ENCODE measurements at regions not wholly inside any gene's neighbourhood (a gene's known extent, or its start where the extent isn't known, plus 50 kb on each side); places are given as distances from the start of the nearest gene placed in this dataset.

DNA sequence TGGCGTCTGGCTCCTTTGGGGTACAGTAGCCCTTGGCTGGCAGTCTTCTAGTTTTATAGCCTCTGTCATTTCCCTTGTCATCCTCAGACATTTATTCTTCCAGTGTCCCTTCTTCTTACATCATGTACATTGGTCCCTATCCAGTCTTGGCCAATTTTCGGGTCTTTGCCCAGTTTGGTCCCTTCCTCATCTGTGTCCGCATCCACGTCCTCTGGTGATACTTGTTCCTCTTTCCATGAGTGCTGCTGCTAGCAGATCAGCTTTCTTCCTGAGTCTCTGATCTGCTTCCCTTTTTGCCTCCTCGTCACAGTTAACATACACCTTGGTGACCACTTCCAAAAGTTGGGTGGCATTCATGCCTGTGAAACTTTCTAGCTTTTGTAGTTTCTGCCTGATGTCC, 86.2 kb upstream of the GPR6 start:
- no peak overlapping the region for H3K4me3 ChIP-seq (ENCODE audit: low read depth, low read length)
- H3K27me3 ChIP-seq (ENCODE audit: control insufficient read depth, insufficient read depth, low read length) = peaks cover 4% of the 10 kb centered on the region
- CTCF ChIA-PET = no interaction called here
- H3K27ac ChIP-seq (ENCODE audit: low read depth, low read length) = no peak overlapping the region
- DNase-seq (ENCODE audit: low read depth, low spot score) = no peak
- POLR2A ChIA-PET = no interaction called here
- no peaks in the 10 kb centered on the region for H3K9me3 ChIP-seq (ENCODE audit: control insufficient read depth, insufficient read depth, low read length)
- TF ChIP-seq, protein P1, sequence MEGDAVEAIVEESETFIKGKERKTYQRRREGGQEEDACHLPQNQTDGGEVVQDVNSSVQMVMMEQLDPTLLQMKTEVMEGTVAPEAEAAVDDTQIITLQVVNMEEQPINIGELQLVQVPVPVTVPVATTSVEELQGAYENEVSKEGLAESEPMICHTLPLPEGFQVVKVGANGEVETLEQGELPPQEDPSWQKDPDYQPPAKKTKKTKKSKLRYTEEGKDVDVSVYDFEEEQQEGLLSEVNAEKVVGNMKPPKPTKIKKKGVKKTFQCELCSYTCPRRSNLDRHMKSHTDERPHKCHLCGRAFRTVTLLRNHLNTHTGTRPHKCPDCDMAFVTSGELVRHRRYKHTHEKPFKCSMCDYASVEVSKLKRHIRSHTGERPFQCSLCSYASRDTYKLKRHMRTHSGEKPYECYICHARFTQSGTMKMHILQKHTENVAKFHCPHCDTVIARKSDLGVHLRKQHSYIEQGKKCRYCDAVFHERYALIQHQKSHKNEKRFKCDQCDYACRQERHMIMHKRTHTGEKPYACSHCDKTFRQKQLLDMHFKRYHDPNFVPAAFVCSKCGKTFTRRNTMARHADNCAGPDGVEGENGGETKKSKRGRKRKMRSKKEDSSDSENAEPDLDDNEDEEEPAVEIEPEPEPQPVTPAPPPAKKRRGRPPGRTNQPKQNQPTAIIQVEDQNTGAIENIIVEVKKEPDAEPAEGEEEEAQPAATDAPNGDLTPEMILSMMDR (IDR thresholded peaks at IDR 0.05; ENCODE audit: low read depth, low read length) = no peak

DNA sequence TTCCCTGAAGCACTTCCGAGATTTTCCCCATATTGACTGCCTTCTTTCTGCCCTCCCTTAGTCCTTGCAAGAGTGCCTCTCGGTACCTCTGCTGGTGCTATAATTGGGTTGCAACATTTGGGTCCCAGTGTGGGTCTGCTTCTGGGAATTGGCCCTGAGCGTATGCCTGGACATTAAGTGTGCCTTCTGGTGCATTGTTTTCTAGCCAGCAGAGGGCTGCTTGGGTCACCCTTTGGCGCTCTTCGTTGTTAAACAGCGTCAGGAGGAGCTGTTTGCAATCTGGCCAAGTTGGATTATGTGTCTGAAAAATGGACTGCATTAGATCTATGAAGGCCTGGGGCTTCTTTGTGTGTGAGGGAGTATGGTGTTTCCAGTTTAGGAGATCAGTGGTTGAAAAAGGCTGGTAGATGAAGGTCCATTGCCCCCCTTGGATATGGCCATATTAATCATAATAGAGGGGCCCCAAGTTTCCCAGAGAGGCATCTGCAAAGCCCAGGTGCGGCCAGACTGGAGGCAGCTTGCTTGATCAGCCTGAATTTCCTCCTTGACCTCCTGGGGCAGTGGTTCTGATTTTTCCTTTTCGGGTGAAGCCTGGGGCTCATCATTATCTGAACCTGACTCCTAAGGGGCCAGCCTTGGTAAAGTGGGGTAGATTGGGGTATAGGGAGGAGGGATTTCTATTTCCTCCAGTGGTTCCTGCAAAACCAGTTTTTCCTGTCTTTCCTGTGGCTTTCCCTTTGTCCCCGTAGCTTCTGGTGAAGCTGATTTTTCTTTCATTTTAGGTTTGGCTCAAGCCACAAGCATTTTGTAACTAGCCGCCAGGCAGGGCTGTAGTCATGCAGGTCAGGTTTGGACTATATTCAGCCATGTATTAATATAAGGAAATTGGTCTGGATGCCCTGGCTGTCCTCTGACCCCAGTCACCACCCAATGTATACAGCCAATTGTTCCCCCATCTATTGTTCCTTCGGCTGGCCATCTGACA, 85.4 kb upstream of the GPR6 start:
- no peaks in the 10 kb centered on the region for H3K9me3 ChIP-seq (ENCODE audit: control insufficient read depth, insufficient read depth, low read length)
- H3K27ac ChIP-seq (ENCODE audit: low read depth, low read length) = no peak overlapping the region
- peaks cover 4% of the 10 kb centered on the region for H3K27me3 ChIP-seq (ENCODE audit: control insufficient read depth, insufficient read depth, low read length)
- ChIA-PET POLR2A (interaction anchor here (0.5 kb wide), 1 partner anchor 147 kb away, joined by 5 read pairs; no protein-coding TSS in a partner anchor), CTCF (no interaction called here)
- no peak for DNase-seq (ENCODE audit: low read depth, low spot score)
- TF ChIP-seq, protein P1 (IDR thresholded peaks at IDR 0.05; ENCODE audit: low read depth, low read length) = 0 out of 2 replicates have a peak, but pooled peaks have one; percentile 1
- H3K4me3 ChIP-seq (ENCODE audit: low read depth, low read length) = no peak overlapping the region

DNA sequence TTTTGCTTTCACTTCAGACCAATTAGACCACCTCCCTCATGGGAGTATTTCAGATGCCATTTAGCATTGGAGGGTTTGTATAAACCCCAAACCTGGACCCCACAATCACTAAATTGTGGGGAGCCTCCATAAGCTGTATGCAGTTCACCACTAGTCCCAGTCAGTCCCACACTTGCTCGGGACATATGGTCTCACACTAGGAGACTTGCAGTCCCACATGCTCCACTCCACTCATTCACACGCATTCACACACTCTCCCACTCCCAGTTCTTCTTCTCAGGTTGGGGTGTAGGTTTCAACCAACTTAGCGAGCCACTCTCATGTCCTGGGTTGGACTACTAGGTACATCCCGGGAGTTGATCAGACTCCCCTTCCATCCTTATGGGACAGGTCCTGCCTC, 84.5 kb upstream of the GPR6 start:
- Histone ChIP-seq H3K27me3 (ENCODE audit: control insufficient read depth, insufficient read depth, low read length) (peaks cover 4% of the 10 kb centered on the region), H3K4me3 (ENCODE audit: low read depth, low read length) (no peak overlapping the region), H3K27ac (ENCODE audit: low read depth, low read length) (no peak overlapping the region), H3K9me3 (ENCODE audit: control insufficient read depth, insufficient read depth, low read length) (no peaks in the 10 kb centered on the region)
- no peak for DNase-seq (ENCODE audit: low read depth, low spot score)
- ChIA-PET CTCF (no interaction called here), POLR2A (no interaction called here)
- TF ChIP-seq, protein P1 (IDR thresholded peaks at IDR 0.05; ENCODE audit: low read depth, low read length) = no peak

DNA sequence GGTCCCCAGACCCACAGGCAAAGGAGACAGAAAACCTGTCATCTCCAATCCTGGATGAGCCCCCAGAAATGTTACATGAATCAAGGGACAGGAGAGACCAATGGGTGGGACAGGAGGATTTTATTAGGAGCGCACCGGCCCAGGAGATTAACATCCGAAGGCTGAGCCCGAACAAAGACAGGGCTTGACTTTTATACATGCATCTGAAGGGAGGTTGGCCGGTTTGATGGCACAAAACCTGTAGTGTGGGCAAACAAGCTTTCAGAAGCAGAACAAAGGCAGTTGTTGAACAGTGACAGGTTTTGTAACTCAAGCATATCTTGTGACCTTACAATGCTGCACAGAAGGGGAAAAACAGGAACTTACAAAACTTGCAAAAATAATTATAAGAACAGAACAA, 83.9 kb upstream of the GPR6 start:
- Histone ChIP-seq H3K9me3 (ENCODE audit: control insufficient read depth, insufficient read depth, low read length) (no peaks in the 10 kb centered on the region), H3K4me3 (ENCODE audit: low read depth, low read length) (no peak overlapping the region), H3K27me3 (ENCODE audit: control insufficient read depth, insufficient read depth, low read length) (peaks cover 4% of the 10 kb centered on the region), H3K27ac (ENCODE audit: low read depth, low read length) (no peak overlapping the region)
- POLR2A ChIA-PET = no interaction called here
- no peak for DNase-seq (ENCODE audit: low read depth, low spot score)
- CTCF ChIA-PET = no interaction called here
- TF ChIP-seq, protein P1 (IDR thresholded peaks at IDR 0.05; ENCODE audit: low read depth, low read length) = no peak

DNA sequence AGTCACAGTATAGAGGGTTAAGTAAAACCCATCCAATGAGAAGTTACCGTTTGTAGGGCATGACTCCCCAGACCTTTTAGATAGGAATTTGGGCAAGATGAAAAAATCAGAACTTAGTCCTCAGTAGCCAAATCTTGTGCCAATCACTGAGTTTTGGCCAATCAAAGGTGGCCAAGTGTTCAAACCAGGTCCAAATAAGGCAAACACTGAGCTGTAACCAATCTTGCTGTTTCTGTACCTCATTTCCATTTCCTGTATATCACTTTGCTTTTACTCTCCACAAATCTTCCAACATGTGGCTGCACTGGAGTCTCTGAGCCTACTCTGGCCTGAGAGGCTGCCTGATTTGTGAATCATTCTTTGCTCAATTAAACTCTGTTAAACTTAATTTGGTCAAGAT, 81.8 kb upstream of the GPR6 start:
- Histone ChIP-seq H3K27me3 (ENCODE audit: control insufficient read depth, insufficient read depth, low read length) (peaks cover 4% of the 10 kb centered on the region), H3K9me3 (ENCODE audit: control insufficient read depth, insufficient read depth, low read length) (no peaks in the 10 kb centered on the region), H3K4me3 (ENCODE audit: low read depth, low read length) (no peak overlapping the region), H3K27ac (ENCODE audit: low read depth, low read length) (no peak overlapping the region)
- POLR2A ChIA-PET = no interaction called here
- TF ChIP-seq, protein P1 (IDR thresholded peaks at IDR 0.05; ENCODE audit: low read depth, low read length) = no peak
- CTCF ChIA-PET = no interaction called here
- no peak for DNase-seq (ENCODE audit: low read depth, low spot score)

Measured in AG04450 (cell line).